GM20431 (cell line): ENCODE measurements at regions not wholly inside any gene's neighbourhood (a gene's known extent, or its start where the extent isn't known, plus 50 kb on each side); places are given as distances from the start of the nearest gene placed in this dataset.
"Not testable (repeated sequence)": the region's sequence is repeated elsewhere in the genome, so short reads cannot be mapped to it uniquely, and the experiment has no call there.

Source experiments
- in situ Hi-C: fragments of 300-500 bp; cut with MseI, MboI; formaldehyde crosslinking; loops from one replicate; pipeline ENCODE4 v1.15.0; 2020; ENCODE audit warnings: low sequenced_read_pairs; ENCODE audit not compliant: unreplicated experiment

DNA sequence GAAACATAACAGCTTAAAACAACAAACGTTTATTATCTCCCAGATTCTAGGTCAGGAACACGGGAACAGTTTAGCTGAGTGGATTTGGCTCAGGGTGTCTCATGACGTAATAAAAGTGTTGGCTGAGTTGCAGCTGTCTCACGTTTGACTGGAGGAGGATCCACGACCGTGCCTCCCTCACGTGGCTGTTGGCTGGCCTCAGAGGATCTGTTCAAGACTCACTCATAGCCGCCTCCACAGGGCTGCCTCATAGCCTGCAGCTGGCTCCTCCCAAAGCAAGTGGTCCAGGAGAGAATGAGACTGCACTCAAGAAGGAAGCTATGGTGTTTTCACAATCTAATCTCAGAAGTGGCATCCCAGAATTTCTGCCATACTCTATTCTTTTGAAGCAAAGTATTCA is 167.1 kb downstream of the RPRM start:
- in situ Hi-C loops, result no loop called here

GRCh38 chr2:153308466-153308865 is 170.1 kb downstream of the RPRM start:
- in situ Hi-C loops, result no loop called here

- in situ Hi-C loops, result no loop called here
Measured at GRCh38 chr2:153307223-153307622, 171.3 kb downstream of the RPRM start.

- in situ Hi-C loops, result no loop called here
Measured at GRCh38 chr2:153299809-153300208, 178.8 kb downstream of the RPRM start.

DNA sequence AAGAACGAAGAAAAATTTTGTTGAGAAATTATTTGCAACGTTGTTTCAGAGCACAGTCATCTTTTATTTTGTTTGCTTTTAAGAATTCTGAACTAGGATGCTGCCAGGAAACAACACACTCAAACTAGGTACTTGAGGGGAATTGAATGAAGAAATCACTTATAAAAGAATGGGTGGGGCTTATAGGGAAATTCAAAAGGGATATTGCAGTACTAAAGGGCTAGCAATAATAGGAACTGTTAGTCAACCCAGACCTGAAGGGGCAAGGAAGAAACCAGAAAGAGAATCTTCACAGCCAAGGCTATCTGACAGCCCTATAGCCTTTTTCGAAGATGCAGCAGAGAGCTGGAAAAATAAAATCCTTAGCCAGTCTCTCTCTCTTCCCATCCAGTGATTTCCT is 179.3 kb downstream of the RPRM start:
- in situ Hi-C loops, result no loop called here

- in situ Hi-C loops, result no loop called here
Measured at GRCh38 chr2:153294199-153294786, 184.3 kb downstream of the RPRM start.

- in situ Hi-C loops, result no loop called here
Measured at GRCh38 chr2:153291718-153292117, 186.8 kb downstream of the RPRM start.

- in situ Hi-C loops, result no loop called here
Measured at GRCh38 chr2:153287109-153287801, 191.3 kb downstream of the RPRM start.

DNA sequence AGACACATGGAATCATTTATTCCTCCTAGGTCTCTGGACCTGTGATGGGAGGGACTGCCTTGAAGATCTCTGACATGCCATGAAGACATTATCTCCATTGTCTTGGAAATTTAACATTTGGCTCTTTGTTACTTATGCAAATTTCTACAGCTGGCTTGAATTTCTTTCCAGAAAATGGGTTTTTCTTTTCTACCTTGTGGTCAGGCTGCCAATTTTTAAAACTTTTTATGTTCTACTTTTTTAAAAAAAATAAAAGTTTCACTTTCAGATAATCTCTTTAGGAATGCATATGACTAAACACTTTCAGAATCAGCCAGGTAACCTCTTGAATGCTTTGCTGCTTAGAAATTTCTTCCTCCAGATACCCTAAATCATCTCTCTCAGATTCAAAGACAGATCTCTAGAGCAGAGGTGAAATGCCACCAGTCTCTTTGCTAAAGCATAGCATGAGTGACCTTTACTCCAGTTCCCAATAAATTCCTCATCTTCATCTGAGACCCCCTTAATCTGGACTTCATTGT is 209.6 kb downstream of the RPRM start:
- in situ Hi-C loops, result no loop called here

DNA sequence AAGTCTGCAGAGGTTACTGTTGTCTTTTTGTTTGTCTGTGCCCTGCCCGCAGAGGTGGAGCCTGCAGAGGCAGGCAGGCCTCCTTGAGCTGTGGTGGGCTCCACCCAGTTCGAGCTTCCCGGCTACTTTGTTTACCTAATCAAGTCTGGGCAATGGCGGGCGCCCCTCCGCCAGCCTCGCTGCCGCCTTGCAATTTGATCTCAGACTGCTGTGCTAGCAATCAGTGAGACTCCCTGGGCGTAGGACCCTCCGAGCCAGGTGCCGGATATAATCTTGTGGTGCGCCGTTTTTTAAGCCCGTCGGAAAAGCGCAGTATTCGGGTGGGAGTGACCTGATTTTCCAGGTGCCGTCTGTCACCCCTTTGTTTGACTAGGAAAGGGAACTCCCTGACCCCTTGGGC is 221.7 kb downstream of the RPRM start:
- in situ Hi-C loops, result not testable (repeated sequence)

DNA sequence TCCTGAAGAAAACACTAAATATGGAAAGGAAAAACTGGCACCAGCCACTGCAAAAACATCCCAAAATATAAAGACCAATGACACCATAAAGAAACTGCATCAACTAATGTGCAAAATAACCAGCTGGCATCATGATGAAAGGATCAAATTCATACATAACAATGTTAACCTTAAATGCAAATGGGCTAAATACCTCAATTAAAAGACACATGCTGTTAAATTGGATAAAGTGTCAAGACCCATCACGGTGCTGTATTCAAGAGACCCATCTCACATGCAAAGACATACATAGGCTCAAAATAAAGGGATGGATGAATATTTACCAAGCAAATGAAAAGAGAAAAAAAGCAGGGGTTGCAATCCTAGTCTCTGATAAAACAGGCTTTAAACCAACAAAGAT is 231.9 kb downstream of the RPRM start:
- in situ Hi-C loops, result not testable (repeated sequence)

GRCh38 chr2:153235516-153235915 is 243.0 kb downstream of the RPRM start:
- in situ Hi-C loops, result no loop called here

GRCh38 chr2:153232464-153232863 is 246.1 kb downstream of the RPRM start:
- in situ Hi-C loops, result no loop called here

- in situ Hi-C loops, result no loop called here
Measured at GRCh38 chr2:153230977-153231376, 247.6 kb downstream of the RPRM start.

DNA sequence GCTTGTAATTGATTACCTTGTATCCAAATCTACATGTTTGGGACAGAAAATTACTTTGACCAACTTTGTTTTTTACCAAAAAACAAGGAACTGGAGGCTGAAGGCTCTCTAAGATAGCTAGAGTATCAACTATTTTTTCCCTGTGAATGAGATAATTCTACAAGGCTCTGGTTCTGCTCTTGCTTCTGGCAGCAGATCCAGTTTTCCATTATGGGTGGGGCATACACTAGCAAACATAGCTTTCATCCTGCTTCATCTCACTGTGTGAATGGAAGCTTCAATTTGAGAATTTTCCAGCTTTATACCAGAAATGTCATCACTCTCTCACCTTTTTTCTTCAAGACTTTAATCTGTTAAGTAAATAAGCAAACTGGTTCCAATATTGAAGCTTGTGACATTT is 249.7 kb downstream of the RPRM start:
- in situ Hi-C loops, result no loop called here

- in situ Hi-C loops, result no loop called here
Measured at GRCh38 chr2:153227981-153228380, 250.6 kb downstream of the RPRM start.

DNA sequence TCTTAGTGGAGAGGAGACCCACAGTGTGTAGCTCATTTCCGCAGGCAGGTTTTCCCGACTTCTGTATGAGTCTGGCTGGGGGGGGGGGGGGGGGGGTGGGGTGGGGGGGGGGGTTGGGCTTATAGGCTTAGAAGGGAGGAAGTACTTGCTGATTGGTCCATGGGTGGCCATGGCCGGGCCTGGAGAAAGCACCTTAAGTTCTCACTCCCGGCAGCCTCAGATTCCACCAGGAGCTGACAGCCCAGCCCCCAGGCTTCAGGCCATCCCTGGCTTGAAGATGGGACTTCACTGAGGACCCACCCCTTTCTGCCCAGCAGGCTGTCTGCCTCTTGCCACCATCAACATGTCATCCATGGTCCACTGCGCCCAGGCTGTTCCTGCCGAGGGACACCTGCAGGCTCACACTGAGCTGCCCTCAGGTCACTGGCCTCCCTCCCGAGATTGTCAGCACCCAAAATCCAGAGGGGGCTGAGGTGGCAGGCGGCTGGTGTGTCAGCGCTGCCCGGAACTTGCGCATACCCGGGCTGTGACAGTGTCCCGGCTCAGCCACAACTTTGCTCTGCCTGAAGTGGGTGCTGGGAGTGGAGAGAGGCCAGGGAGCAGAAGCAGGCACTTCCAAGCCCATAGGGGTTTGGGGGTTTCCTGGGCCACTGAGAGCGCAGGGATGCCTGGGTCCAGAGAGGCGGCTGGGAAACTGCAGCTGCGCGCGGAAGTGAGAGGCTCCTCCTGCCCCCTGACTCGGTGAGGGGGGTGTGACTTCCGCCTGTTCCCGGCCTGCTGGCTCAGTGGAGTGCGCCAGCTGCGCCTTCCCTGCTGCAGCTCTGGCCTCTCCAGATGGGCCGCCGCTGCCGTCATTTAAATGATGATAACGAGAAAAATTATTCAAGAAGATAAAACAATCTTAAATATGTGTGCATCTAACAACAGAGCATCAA is 256.1 kb downstream of the RPRM start:
- in situ Hi-C loops, result no loop called here

- in situ Hi-C loops, result no loop called here
Measured at GRCh38 chr2:153221506-153221905, 257.1 kb downstream of the RPRM start.

DNA sequence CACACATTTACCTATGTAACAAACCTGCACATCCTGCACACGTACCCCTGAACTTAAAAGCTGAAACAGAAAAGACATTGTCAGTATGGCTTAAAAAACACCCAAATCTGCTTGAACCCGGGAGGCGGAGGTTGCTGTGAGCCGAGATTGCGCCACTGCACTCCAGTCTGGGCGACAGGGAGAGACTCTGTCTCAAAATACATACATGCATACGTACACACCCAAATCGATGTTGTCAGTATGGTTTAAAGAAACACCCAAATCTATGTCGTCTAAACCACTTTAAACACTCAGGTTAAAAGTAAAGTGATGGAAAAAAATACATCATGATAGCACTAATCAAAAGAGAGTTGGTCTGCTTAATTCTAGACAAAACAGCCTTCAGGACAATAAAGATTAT is 257.5 kb downstream of the RPRM start:
- in situ Hi-C loops, result no loop called here

DNA sequence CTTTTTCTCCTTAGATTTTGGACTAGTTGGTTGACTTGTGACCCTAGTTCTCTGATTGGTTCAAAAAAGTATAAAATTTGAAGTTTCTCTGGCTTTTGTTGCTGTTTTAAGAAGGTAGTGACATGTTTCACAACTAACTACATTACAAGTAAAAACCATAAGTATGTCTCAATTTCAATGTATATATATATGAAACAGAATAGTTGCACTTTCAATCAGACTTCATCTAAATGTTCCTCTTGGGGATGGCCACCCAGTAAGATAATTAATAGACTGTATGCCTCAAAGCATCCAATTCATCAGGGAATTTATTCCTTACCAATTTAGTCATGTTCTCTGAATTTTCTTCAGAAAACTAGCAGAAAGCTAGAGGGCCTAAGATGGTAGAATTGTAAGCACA is 259.7 kb downstream of the RPRM start:
- in situ Hi-C loops, result no loop called here

DNA sequence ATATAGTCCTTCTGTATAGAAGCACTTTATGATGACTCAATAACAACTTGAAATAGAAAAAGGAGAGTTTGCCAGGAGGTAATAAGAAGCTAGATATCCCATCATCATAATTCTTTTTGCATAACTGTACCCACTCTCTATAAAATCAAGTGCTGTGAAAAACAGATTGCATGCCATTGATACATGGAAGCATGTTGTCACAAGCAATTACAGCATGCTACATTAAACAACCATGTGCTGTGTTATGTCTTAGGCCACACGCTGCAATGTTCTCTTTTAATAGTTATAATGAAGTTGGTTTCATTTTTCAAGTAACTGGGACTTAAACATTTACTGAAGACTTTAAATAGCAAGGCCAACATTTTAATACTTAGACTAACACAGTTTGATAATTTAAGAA is 264.2 kb downstream of the RPRM start:
- in situ Hi-C loops, result no loop called here
